Neutrophil (primary cell): ENCODE measurements at regions not wholly inside any gene's neighbourhood (a gene's known extent, or its start where the extent isn't known, plus 50 kb on each side); places are given as distances from the start of the nearest gene placed in this dataset.

Experiments used
- H3K27ac ChIP-seq: fragments of 200-600 bp; sonication (generic); 2 replicates; pipeline ENCODE4 v1.5.1; 2016; ENCODE audit warnings: mild to moderate bottlenecking, moderate library complexity
- H3K27me3 ChIP-seq: fragments of 200-600 bp; sonication (generic); 2 replicates; pipeline ENCODE4 v1.6.0; 2016; ENCODE audit warnings: mild to moderate bottlenecking
- H3K36me3 ChIP-seq: fragments of 200-600 bp; sonication (generic); 2 replicates; pipeline ENCODE4 v1.5.1; 2017
- H3K4me1 ChIP-seq, 2 experiments: fragments of 200-600 bp in 1 of 2; sonication (generic) in 1 of 2; 1 replicate in 1 of 2; 2 replicates in 1 of 2; pipeline versions ENCODE4 v1.5.1 to v1.6.1; 2013 to 2016; ENCODE audit warnings: low read depth in 1 of 2, low read length in 1 of 2, mild to moderate bottlenecking in 1 of 2, moderate library complexity in 1 of 2; ENCODE audit not compliant: control insufficient read depth in 1 of 2, insufficient read depth in 1 of 2
- H3K4me3 ChIP-seq, 2 experiments: fragments of 200-600 bp in 1 of 2; sonication (generic) in 1 of 2; 1 replicate in 1 of 2; 2 replicates in 1 of 2; pipeline ENCODE4 v1.5.1; 2013 to 2016; ENCODE audit warnings: low read depth in 1 of 2, low read length in 1 of 2, mild to moderate bottlenecking in 1 of 2, moderate library complexity in 1 of 2
- H3K9me3 ChIP-seq: fragments of 200-600 bp; sonication (generic); 2 replicates; pipeline ENCODE4 v1.5.1; 2016
- TF ChIP-seq, protein P1 (sequence below): fragments of 200-600 bp; sonication (generic); IDR thresholded peaks from 2 replicates; pipeline ENCODE4 v1.5.1; 2016; ENCODE audit warnings: antibody characterized with exemption

DNA sequence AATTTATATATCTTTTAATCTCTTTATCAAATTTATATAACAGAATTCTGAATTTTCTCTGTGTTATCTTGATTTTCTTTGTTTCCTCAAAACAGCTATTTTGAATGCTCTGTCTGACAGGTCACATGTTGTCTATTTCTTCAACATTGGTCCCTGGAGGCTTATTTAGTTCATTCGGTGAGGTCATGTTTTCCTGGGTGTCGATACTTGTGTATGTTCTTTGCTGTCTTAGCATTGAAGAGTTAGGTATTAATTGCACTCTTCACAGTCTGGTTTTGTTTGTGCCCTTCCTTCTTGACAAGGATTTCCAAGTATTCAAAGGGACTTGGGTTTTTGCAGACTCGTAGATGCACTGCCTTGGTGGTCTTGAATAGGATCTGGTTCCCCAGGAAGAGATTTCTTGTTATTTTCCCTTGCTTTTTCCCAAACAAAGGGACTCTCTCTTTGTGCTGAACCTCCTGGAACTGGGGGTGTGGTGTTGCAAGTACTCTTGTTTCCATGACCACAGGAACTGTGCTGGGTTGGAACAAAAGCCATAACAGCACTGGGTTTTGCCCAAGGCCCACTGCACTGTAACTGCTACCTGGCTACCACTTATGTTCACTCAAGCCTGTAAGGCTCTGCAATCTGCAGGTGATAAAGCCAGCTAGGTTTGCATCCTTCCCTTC is 1483.0 kb downstream of the CDH8 start:
- Histone ChIP-seq H3K27ac (no peak overlapping the region), H3K4me3 (no peak overlapping the region), H3K9me3 (no peaks in the 10 kb centered on the region), H3K4me1 (no peaks in the 10 kb centered on the region), H3K27me3 (no peaks in the 10 kb centered on the region), H3K36me3 (no peaks in the 10 kb centered on the region)
- TF ChIP-seq, protein P1, sequence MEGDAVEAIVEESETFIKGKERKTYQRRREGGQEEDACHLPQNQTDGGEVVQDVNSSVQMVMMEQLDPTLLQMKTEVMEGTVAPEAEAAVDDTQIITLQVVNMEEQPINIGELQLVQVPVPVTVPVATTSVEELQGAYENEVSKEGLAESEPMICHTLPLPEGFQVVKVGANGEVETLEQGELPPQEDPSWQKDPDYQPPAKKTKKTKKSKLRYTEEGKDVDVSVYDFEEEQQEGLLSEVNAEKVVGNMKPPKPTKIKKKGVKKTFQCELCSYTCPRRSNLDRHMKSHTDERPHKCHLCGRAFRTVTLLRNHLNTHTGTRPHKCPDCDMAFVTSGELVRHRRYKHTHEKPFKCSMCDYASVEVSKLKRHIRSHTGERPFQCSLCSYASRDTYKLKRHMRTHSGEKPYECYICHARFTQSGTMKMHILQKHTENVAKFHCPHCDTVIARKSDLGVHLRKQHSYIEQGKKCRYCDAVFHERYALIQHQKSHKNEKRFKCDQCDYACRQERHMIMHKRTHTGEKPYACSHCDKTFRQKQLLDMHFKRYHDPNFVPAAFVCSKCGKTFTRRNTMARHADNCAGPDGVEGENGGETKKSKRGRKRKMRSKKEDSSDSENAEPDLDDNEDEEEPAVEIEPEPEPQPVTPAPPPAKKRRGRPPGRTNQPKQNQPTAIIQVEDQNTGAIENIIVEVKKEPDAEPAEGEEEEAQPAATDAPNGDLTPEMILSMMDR = no peak

DNA sequence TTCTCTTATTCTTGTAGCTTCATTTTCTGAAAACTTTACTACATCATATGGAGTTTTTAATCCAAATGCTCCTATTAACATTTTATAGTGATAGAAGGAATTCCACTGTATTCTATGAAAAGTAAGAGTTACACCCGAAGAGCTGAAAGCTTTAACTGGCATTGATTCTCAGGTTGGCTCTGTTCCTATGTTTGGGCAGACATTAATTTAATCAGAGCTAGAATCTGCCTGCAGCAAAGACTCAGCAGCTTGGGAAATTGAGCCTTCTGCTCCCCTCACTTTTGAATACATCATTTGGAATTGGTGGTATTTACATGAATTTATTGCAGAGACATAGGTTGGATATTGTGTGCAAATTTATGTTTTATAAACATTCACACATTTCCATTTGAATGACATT is 1494.7 kb downstream of the CDH8 start:
- Histone ChIP-seq H3K4me1 (no peaks in the 10 kb centered on the region), H3K36me3 (no peaks in the 10 kb centered on the region), H3K4me3 (no peak overlapping the region), H3K27me3 (no peaks in the 10 kb centered on the region), H3K27ac (no peak overlapping the region), H3K9me3 (no peaks in the 10 kb centered on the region)
- TF ChIP-seq, protein P1 = no peak

DNA sequence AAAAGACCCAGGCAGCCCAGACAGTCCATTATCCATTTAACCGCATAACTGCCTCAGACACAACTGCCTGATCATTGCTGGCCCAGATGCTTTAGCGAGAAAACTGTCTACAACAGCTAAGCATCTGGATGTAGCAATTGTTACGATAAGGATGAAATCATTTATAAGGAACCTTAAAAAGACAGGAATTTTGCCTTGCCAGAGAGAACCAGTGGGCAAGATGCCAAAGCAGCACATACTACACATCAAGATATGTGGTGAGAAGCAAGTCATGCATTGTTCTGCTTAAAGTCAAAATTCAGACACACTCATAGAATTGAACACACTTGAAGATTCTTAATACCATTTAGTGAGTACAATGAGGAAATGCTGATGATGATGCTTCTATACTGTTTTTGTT is 1525.3 kb downstream of the CDH8 start:
- no peak overlapping the region for H3K27ac ChIP-seq
- no peaks in the 10 kb centered on the region for H3K4me1 ChIP-seq
- H3K27me3 ChIP-seq = no peaks in the 10 kb centered on the region
- H3K36me3 ChIP-seq = no peaks in the 10 kb centered on the region
- TF ChIP-seq, protein P1 = no peak
- no peak overlapping the region for H3K4me3 ChIP-seq
- no peaks in the 10 kb centered on the region for H3K9me3 ChIP-seq

DNA sequence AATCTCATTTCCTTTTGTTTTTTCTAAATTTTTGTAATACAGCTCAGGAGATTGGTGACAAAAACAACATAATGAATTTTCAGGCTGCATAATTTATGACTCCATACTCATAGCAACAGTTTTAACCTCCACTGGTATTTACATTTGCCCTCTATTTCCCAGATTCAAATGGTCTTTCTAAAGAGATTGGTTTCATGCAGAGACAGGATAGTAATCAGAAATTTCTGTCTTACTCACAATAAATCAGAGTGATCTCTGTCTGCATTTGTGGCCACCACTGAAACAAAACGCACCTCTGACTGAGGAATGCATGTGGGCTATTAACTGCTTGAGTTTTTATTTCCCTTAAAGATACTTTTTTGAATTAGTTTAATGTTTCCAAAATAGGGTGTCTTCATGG is 1526.0 kb downstream of the CDH8 start:
- H3K27me3 ChIP-seq = no peaks in the 10 kb centered on the region
- H3K36me3 ChIP-seq = no peaks in the 10 kb centered on the region
- H3K9me3 ChIP-seq = no peaks in the 10 kb centered on the region
- no peak overlapping the region for H3K4me3 ChIP-seq
- no peaks in the 10 kb centered on the region for H3K4me1 ChIP-seq
- H3K27ac ChIP-seq = no peak overlapping the region
- TF ChIP-seq, protein P1 = no peak

DNA sequence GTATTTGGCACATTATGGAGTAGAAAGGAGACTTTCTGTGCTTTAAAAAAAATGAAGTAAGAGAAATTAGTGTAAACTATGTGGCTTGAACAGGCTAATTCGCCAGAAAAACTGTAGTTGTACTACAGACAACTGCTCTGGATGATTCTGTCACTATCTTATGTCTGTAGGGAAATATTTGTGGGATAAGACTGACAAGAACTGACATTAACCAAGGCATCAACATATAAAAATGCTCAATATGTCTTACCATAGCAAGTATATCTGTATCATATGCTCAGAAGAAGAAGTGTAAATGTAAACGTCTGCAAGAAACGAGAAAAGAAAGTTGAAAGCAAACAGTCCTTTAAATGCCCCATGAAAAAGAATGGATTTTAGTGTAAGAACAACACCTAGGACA is 1545.0 kb downstream of the CDH8 start:
- no peaks in the 10 kb centered on the region for H3K36me3 ChIP-seq
- H3K27ac ChIP-seq = no peak overlapping the region
- no peaks in the 10 kb centered on the region for H3K4me1 ChIP-seq
- H3K4me3 ChIP-seq = no peak overlapping the region
- no peaks in the 10 kb centered on the region for H3K27me3 ChIP-seq
- H3K9me3 ChIP-seq = no peaks in the 10 kb centered on the region
- TF ChIP-seq, protein P1 = no peak
